GM12875 (cell line): ENCODE measurements at regions not wholly inside any gene's neighbourhood (a gene's known extent, or its start where the extent isn't known, plus 50 kb on each side); places are given as distances from the start of the nearest gene placed in this dataset.
"Not testable (repeated sequence)": the region's sequence is repeated elsewhere in the genome, so short reads cannot be mapped to it uniquely, and the experiment has no call there.

Source experiments
- H3K4me3 ChIP-seq: one replicate; pipeline ENCODE4 v1.5.1; 2011; ENCODE audit warnings: low read depth, low read length, control low read depth
- TF ChIP-seq, protein P1 (sequence below): IDR thresholded peaks from 2 replicates; pipeline ENCODE4 v1.5.1; 2011; ENCODE audit warnings: low read depth, mild to moderate bottlenecking, control low read depth, inconsistent platforms, low read length, moderate library complexity, borderline replicate concordance; ENCODE audit not compliant: insufficient read depth

DNA sequence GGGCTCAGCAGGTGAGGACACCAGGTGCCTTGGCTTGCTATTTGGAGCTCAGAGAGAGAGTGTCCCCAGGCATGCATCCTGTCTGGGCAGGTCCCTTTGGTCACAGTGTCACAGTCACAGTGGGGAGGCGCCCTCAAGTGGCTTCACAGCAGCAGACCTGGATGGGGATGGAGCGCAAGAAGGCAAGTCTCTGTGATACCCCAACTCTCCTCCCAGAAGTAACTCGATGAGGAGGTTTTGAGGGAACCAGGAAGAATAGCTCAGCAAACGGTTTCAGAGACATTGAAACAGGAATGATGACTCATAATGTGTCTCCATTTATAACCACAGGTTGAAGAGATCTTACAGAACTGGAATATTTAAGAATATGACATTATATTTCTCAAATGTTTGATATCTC is 66.5 kb upstream of the SH3GL3 start:
- no peak overlapping the region for H3K4me3 ChIP-seq
- TF ChIP-seq, protein P1, sequence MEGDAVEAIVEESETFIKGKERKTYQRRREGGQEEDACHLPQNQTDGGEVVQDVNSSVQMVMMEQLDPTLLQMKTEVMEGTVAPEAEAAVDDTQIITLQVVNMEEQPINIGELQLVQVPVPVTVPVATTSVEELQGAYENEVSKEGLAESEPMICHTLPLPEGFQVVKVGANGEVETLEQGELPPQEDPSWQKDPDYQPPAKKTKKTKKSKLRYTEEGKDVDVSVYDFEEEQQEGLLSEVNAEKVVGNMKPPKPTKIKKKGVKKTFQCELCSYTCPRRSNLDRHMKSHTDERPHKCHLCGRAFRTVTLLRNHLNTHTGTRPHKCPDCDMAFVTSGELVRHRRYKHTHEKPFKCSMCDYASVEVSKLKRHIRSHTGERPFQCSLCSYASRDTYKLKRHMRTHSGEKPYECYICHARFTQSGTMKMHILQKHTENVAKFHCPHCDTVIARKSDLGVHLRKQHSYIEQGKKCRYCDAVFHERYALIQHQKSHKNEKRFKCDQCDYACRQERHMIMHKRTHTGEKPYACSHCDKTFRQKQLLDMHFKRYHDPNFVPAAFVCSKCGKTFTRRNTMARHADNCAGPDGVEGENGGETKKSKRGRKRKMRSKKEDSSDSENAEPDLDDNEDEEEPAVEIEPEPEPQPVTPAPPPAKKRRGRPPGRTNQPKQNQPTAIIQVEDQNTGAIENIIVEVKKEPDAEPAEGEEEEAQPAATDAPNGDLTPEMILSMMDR = peak; percentile 78

DNA sequence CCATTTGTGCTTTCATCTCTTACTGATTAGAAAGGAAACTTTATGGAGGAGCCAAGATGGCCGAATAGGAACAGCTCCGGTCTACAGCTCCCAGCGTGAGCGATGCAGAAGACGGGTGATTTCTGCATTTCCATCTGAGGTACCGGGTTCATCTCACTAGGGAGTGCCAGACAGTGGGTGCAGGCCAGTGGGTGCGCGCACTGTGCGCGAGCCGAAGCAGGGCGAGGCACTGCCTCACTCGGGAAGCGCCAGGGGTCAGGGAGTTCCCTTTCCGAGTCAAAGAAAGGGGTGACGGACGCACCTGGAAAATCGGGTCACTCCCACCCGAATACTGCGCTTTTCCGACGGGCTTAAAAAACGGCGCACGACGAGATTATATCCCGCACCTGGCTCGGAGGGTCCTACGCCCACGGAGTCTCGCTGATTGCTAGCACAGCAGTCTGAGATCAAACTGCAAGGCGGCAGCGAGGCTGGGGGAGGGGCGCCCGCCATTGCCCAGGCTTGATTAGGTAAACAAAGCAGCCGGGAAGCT is 63.5 kb upstream of the SH3GL3 start:
- H3K4me3 ChIP-seq = not testable (repeated sequence)

DNA sequence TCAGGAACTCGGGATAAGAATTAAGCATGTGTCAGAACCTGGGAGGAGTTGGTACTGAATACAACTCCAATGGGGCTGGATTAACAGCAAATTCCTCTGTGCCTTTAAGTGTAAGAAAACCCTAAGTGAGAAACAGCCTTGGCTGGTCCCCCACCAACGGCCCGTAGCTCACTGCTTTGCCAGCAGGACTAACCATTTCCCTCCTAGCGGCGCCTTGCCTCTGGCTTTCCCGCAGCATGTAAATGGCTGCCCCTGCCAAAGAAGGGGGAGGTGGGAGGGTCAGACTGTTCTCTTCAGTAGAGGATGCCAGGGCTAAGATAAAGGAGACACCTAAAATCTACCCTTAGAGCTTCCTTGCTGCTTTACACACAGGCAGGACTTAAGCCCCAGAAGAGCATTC is 51.0 kb upstream of the SH3GL3 start:
- no peak overlapping the region for H3K4me3 ChIP-seq
- TF ChIP-seq, protein P1 = no peak
